WTC11 (cell line): ENCODE measurements at regions not wholly inside any gene's neighbourhood (a gene's known extent, or its start where the extent isn't known, plus 50 kb on each side); places are given as distances from the start of the nearest gene placed in this dataset.

Experiments used
- ATAC-seq: fragments of 200-7000 bp; cut with Tn5 transposase; 2 replicates; pipeline ENCODE4 v1.10.0; 2021; ENCODE audit warnings: mild to moderate bottlenecking, moderate library complexity
- CTCF ChIA-PET: fragments of 300-600 bp; sonication (Branson Sonifier 250); formaldehyde crosslinking; loops from one replicate; lab custom pipeline; 2021; ENCODE audit warnings: antibody characterized with exemption; lab: Charles Lee
- POLR2A ChIA-PET: fragments of 350-600 bp; sonication (Branson Sonifier 250); formaldehyde crosslinking; loops from one replicate; lab custom pipeline; 2021; ENCODE audit warnings: antibody characterized with exemption; lab: Charles Lee
- DNase-seq: peaks from one replicate; pipeline ENCODE4 v3.0.0; 2021; ENCODE audit warnings: low spot score
- H3K27ac Mint-ChIP-seq: 2 replicates; pipeline ENCODE4 v1.8.0; 2021; ENCODE audit warnings: mixed read lengths
- H3K27me3 Mint-ChIP-seq: 2 replicates; pipeline ENCODE4 v1.8.0; 2021; ENCODE audit warnings: low read depth, mild to moderate bottlenecking, moderate library complexity, mixed read lengths
- H3K36me3 Mint-ChIP-seq: 2 replicates; pipeline ENCODE4 v1.8.0; 2021; ENCODE audit warnings: mixed read lengths
- H3K4me1 Mint-ChIP-seq: 2 replicates; pipeline ENCODE4 v1.8.0; 2022; ENCODE audit warnings: mixed read lengths
- H3K4me3 Mint-ChIP-seq: 2 replicates; pipeline ENCODE4 v1.8.0; 2021; ENCODE audit warnings: mild to moderate bottlenecking, moderate library complexity, mixed read lengths
- H3K9me3 Mint-ChIP-seq: 2 replicates; pipeline ENCODE4 v1.8.0; 2021; ENCODE audit warnings: mixed read lengths
- CDX4 ChIP-seq: fragments of 250-450 bp; sonication (Bioruptor Pico); IDR thresholded peaks from 2 replicates; pipeline ENCODE4 v1.9.0; 2021; ENCODE audit warnings: moderate library complexity, mild to moderate bottlenecking, inconsistent platforms, borderline replicate concordance
- CREB1 ChIP-seq: sonication (generic); formaldehyde crosslinking; IDR thresholded peaks from 2 replicates; pipeline ENCODE4 v1.8.0; 2023; ENCODE audit warnings: mild to moderate bottlenecking, missing genetic modification reagents
- CTCF ChIP-seq: fragments of 200-600 bp; IDR thresholded peaks from 2 replicates; pipeline ENCODE4 v1.8.0; 2022; ENCODE audit warnings: antibody characterized with exemption
- E2F4 ChIP-seq: sonication (generic); formaldehyde crosslinking; IDR thresholded peaks from 2 replicates; pipeline ENCODE4 v1.8.1; 2022; ENCODE audit warnings: low read depth, mild to moderate bottlenecking, moderate library complexity, missing genetic modification reagents, borderline replicate concordance
- ETV6 ChIP-seq: sonication (generic); formaldehyde crosslinking; IDR thresholded peaks from 2 replicates; pipeline ENCODE4 v1.8.1; 2022; ENCODE audit warnings: mild to moderate bottlenecking, missing genetic modification reagents
- FOXK1 ChIP-seq: sonication (generic); formaldehyde crosslinking; IDR thresholded peaks from 2 replicates; pipeline ENCODE4 v1.8.0; 2022; ENCODE audit warnings: mild to moderate bottlenecking, moderate library complexity, missing genetic modification reagents
- IRF2 ChIP-seq: sonication (generic); formaldehyde crosslinking; IDR thresholded peaks from 2 replicates; pipeline ENCODE4 v1.8.0; 2022; ENCODE audit warnings: low read depth, missing genetic modification reagents, borderline replicate concordance
- JUN ChIP-seq: sonication (generic); formaldehyde crosslinking; IDR thresholded peaks from 2 replicates; pipeline ENCODE4 v1.8.0; 2023; ENCODE audit warnings: mild to moderate bottlenecking, missing genetic modification reagents
- KAT7 ChIP-seq: sonication (generic); formaldehyde crosslinking; IDR thresholded peaks from 2 replicates; pipeline ENCODE4 v1.8.1; 2023; ENCODE audit warnings: missing genetic modification reagents, mild to moderate bottlenecking, borderline replicate concordance
- OVOL2 ChIP-seq: fragments of 250-450 bp; sonication (Bioruptor Pico); IDR thresholded peaks from 2 replicates; pipeline ENCODE4 v1.9.0; 2021; ENCODE audit warnings: mild to moderate bottlenecking, borderline replicate concordance
- SMAD3 ChIP-seq: sonication (generic); formaldehyde crosslinking; IDR thresholded peaks from 2 replicates; pipeline ENCODE4 v1.8.0; 2022; ENCODE audit warnings: missing genetic modification reagents, mild to moderate bottlenecking, borderline replicate concordance
- USF2 ChIP-seq: sonication (generic); formaldehyde crosslinking; IDR thresholded peaks from 2 replicates; pipeline ENCODE4 v1.8.1; 2023; ENCODE audit warnings: mild to moderate bottlenecking, missing genetic modification reagents, moderate library complexity
- ZNF423 ChIP-seq: fragments of 250-450 bp; sonication (Bioruptor Pico); IDR thresholded peaks from 2 replicates; pipeline ENCODE4 v2.1.2; 2022; ENCODE audit warnings: mild to moderate bottlenecking, moderate library complexity
- TF ChIP-seq, protein P1 (sequence below): sonication (generic); formaldehyde crosslinking; IDR thresholded peaks from 2 replicates; pipeline ENCODE4 v1.8.0; 2023; ENCODE audit warnings: missing genetic modification reagents
- TF ChIP-seq, protein P2 (sequence below): sonication (generic); formaldehyde crosslinking; IDR thresholded peaks from 2 replicates; pipeline ENCODE4 v1.8.1; 2022; ENCODE audit warnings: mild to moderate bottlenecking, moderate library complexity, missing genetic modification reagents
- TF ChIP-seq, protein P3 (sequence below): sonication (generic); formaldehyde crosslinking; IDR thresholded peaks from 2 replicates; pipeline ENCODE4 v1.8.1; 2022; ENCODE audit warnings: mild to moderate bottlenecking, missing genetic modification reagents, moderate library complexity, borderline replicate concordance
- TF ChIP-seq, protein P4 (sequence below): sonication (generic); formaldehyde crosslinking; conservative IDR thresholded peaks from 2 replicates; pipeline ENCODE4 v1.8.1; 2023; ENCODE audit warnings: mild to moderate bottlenecking, low read depth, missing genetic modification reagents, moderate library complexity
- TF ChIP-seq, protein P5 (sequence below): sonication (generic); formaldehyde crosslinking; IDR thresholded peaks from 2 replicates; pipeline ENCODE4 v1.8.0; 2022; ENCODE audit warnings: mild to moderate bottlenecking, missing genetic modification reagents

GRCh38 chr1:234713859-234714258, 103.9 kb upstream of the IRF2BP2 start (continued):
- TF ChIP-seq CREB1 = no peak
- no peak for TF ChIP-seq FOXK1 (CRISPR knock-in tag)
- no peak for TF ChIP-seq JUN (CRISPR knock-in tag)

- Mint-ChIP-seq H3K4me1 (peaks cover 6% of the 10 kb centered on the region; the same call in 1 of the 2 replicates), H3K36me3 (no peaks in the 10 kb centered on the region), H3K27me3 (no peaks in the 10 kb centered on the region; the same call in 1 of the 2 replicates), H3K9me3 (peaks cover 6% of the 10 kb centered on the region; the same call in 1 of the 2 replicates), H3K27ac (no peak overlapping the region), H3K4me3 (no peak overlapping the region)
- ATAC-seq (no peak), DNase-seq (no peak)
- ChIA-PET POLR2A (interaction anchor here (0.8 kb wide), 1 partner anchor 22 kb away, joined by 3 read pairs; no protein-coding TSS in a partner anchor), CTCF (interaction anchor here (0.9 kb wide), 1 partner anchor 214 kb away, joined by 3 read pairs; no protein-coding TSS in a partner anchor)
- TF ChIP-seq KAT7 (no peak), CTCF (no peak), CDX4 (no peak), SMAD3 (no peak), ZNF423 (CRISPR knock-in tag) (no peak), ETV6 (CRISPR knock-in tag) (no peak), USF2 (CRISPR knock-in tag) (no peak), OVOL2 (CRISPR knock-in tag) (no peak), IRF2 (CRISPR knock-in tag) (no peak), E2F4 (CRISPR knock-in tag) (no peak)
- TF ChIP-seq, protein P1, sequence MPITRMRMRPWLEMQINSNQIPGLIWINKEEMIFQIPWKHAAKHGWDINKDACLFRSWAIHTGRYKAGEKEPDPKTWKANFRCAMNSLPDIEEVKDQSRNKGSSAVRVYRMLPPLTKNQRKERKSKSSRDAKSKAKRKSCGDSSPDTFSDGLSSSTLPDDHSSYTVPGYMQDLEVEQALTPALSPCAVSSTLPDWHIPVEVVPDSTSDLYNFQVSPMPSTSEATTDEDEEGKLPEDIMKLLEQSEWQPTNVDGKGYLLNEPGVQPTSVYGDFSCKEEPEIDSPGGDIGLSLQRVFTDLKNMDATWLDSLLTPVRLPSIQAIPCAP = no peak
- TF ChIP-seq, protein P2, sequence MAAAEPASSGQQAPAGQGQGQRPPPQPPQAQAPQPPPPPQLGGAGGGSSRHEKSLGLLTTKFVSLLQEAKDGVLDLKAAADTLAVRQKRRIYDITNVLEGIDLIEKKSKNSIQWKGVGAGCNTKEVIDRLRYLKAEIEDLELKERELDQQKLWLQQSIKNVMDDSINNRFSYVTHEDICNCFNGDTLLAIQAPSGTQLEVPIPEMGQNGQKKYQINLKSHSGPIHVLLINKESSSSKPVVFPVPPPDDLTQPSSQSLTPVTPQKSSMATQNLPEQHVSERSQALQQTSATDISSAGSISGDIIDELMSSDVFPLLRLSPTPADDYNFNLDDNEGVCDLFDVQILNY (CRISPR knock-in tag) = no peak
- TF ChIP-seq, protein P3, sequence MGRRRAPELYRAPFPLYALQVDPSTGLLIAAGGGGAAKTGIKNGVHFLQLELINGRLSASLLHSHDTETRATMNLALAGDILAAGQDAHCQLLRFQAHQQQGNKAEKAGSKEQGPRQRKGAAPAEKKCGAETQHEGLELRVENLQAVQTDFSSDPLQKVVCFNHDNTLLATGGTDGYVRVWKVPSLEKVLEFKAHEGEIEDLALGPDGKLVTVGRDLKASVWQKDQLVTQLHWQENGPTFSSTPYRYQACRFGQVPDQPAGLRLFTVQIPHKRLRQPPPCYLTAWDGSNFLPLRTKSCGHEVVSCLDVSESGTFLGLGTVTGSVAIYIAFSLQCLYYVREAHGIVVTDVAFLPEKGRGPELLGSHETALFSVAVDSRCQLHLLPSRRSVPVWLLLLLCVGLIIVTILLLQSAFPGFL (CRISPR knock-in tag) = no peak
- TF ChIP-seq, protein P4, sequence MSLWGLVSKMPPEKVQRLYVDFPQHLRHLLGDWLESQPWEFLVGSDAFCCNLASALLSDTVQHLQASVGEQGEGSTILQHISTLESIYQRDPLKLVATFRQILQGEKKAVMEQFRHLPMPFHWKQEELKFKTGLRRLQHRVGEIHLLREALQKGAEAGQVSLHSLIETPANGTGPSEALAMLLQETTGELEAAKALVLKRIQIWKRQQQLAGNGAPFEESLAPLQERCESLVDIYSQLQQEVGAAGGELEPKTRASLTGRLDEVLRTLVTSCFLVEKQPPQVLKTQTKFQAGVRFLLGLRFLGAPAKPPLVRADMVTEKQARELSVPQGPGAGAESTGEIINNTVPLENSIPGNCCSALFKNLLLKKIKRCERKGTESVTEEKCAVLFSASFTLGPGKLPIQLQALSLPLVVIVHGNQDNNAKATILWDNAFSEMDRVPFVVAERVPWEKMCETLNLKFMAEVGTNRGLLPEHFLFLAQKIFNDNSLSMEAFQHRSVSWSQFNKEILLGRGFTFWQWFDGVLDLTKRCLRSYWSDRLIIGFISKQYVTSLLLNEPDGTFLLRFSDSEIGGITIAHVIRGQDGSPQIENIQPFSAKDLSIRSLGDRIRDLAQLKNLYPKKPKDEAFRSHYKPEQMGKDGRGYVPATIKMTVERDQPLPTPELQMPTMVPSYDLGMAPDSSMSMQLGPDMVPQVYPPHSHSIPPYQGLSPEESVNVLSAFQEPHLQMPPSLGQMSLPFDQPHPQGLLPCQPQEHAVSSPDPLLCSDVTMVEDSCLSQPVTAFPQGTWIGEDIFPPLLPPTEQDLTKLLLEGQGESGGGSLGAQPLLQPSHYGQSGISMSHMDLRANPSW = no peak
- TF ChIP-seq, protein P5, sequence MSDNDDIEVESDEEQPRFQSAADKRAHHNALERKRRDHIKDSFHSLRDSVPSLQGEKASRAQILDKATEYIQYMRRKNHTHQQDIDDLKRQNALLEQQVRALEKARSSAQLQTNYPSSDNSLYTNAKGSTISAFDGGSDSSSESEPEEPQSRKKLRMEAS (CRISPR knock-in tag) = no peak
Measured at GRCh38 chr1:234713440-234713839, 103.5 kb upstream of the IRF2BP2 start.
